HTR-8/SVneo (cell line): ENCODE measurements at regions not wholly inside any gene's neighbourhood (a gene's known extent, or its start where the extent isn't known, plus 50 kb on each side); places are given as distances from the start of the nearest gene placed in this dataset.

Experiments
- DNase-seq: peaks from one replicate; pipeline ENCODE4 v3.0.0; 2011; ENCODE audit warnings: low spot score, mixed read lengths; ENCODE audit not compliant: insufficient read length
- FAIRE-seq: peaks from 2 replicates; lab custom pipeline; 2011; peaks lifted over from hg19 to GRCh38; lab: Jason Lieb, UNC

- FAIRE-seq, result no peak
Measured at GRCh38 chr7:42475082-42475481, 238.1 kb upstream of the GLI3 start.

GRCh38 chr7:42473099-42473498 is 236.1 kb upstream of the GLI3 start:
- no peak for DNase-seq
- no peak for FAIRE-seq

More at GRCh38 chr7:42475082-42475481, 238.1 kb upstream of the GLI3 start:
- no peak for DNase-seq

- DNase-seq (no peak), FAIRE-seq (no peak)
Measured at GRCh38 chr7:42471573-42472174, 234.7 kb upstream of the GLI3 start.

- FAIRE-seq, result no peak
- DNase-seq, result no peak
Measured at GRCh38 chr7:42469341-42469740, 232.3 kb upstream of the GLI3 start.

- FAIRE-seq, result no peak
- no peak for DNase-seq
Measured at GRCh38 chr7:42468471-42468870, 231.5 kb upstream of the GLI3 start.

- DNase-seq (no peak), FAIRE-seq (no peak)
Measured at GRCh38 chr7:42461537-42461936, 224.5 kb upstream of the GLI3 start.

- DNase-seq, result no peak
- FAIRE-seq, result no peak
Measured at GRCh38 chr7:42460933-42461332, 223.9 kb upstream of the GLI3 start.

GRCh38 chr7:42460148-42460547 is 223.1 kb upstream of the GLI3 start:
- DNase-seq (no peak), FAIRE-seq (no peak)

- no peak for FAIRE-seq
- DNase-seq, result no peak
Measured at GRCh38 chr7:42457663-42458062, 220.7 kb upstream of the GLI3 start.

- no peak for FAIRE-seq
- no peak for DNase-seq
Measured at GRCh38 chr7:42456756-42457276, 219.8 kb upstream of the GLI3 start.

- DNase-seq, result no peak
- no peak for FAIRE-seq
Measured at GRCh38 chr7:42456267-42456666, 219.3 kb upstream of the GLI3 start.

- no peak for FAIRE-seq
- DNase-seq, result no peak
Measured at GRCh38 chr7:42453931-42454361, 216.9 kb upstream of the GLI3 start.

GRCh38 chr7:42452356-42452755 is 215.3 kb upstream of the GLI3 start:
- DNase-seq (no peak), FAIRE-seq (no peak)

GRCh38 chr7:42449431-42449830 is 212.4 kb upstream of the GLI3 start:
- FAIRE-seq, result no peak
- DNase-seq, result no peak

GRCh38 chr7:42448901-42449300 is 211.9 kb upstream of the GLI3 start:
- FAIRE-seq, result no peak
- no peak for DNase-seq

GRCh38 chr7:42445691-42446090 is 208.7 kb upstream of the GLI3 start:
- DNase-seq (no peak), FAIRE-seq (no peak)

GRCh38 chr7:42440951-42441350 is 203.9 kb upstream of the GLI3 start:
- FAIRE-seq, result no peak
- DNase-seq, result no peak

GRCh38 chr7:42432644-42433043 is 195.6 kb upstream of the GLI3 start:
- no peak for FAIRE-seq
- DNase-seq, result no peak

- DNase-seq, result no peak
Measured at GRCh38 chr7:42431873-42432272, 194.9 kb upstream of the GLI3 start.

GRCh38 chr7:42429339-42429738 is 192.3 kb upstream of the GLI3 start:
- FAIRE-seq (no peak), DNase-seq (no peak)

More at GRCh38 chr7:42431873-42432272, 194.9 kb upstream of the GLI3 start:
- FAIRE-seq, result no peak

GRCh38 chr7:42426163-42426562 is 189.2 kb upstream of the GLI3 start:
- DNase-seq (no peak), FAIRE-seq (peak; percentile 28)

GRCh38 chr7:42414941-42415505 is 178.0 kb upstream of the GLI3 start:
- DNase-seq (no peak), FAIRE-seq (no peak)
